HUES6 (cell line): ENCODE measurements at regions not wholly inside any gene's neighbourhood (a gene's known extent, or its start where the extent isn't known, plus 50 kb on each side); places are given as distances from the start of the nearest gene placed in this dataset.
"Not testable (repeated sequence)": the region's sequence is repeated elsewhere in the genome, so short reads cannot be mapped to it uniquely, and the experiment has no call there.

ENCODE experiments used
- H3K27ac ChIP-seq: 2 replicates; pipeline ENCODE4 v1.7.0; 2013; ENCODE audit warnings: low read depth, mild to moderate bottlenecking, low read length, inconsistent platforms
- H3K27me3 ChIP-seq: 2 replicates; pipeline ENCODE4 v1.6.1; 2013; ENCODE audit warnings: low read length; ENCODE audit not compliant: control insufficient read depth, insufficient read depth
- H3K36me3 ChIP-seq: 2 replicates; pipeline ENCODE4 v1.6.1; 2013; ENCODE audit warnings: low read length; ENCODE audit not compliant: control insufficient read depth, insufficient read depth
- H3K4me1 ChIP-seq: 2 replicates; pipeline ENCODE4 v1.6.1; 2013; ENCODE audit warnings: low read length; ENCODE audit not compliant: control insufficient read depth, insufficient read depth
- H3K4me3 ChIP-seq: 2 replicates; pipeline ENCODE4 v1.5.1; 2013; ENCODE audit warnings: low read depth, low read length
- H3K9ac ChIP-seq: one replicate; pipeline ENCODE4 v1.6.1; 2013; ENCODE audit warnings: mild to moderate bottlenecking, low read length
- H3K9me3 ChIP-seq: 2 replicates; pipeline ENCODE4 v1.6.1; 2013; ENCODE audit warnings: low read depth, low read length; ENCODE audit not compliant: control insufficient read depth, insufficient read depth

DNA sequence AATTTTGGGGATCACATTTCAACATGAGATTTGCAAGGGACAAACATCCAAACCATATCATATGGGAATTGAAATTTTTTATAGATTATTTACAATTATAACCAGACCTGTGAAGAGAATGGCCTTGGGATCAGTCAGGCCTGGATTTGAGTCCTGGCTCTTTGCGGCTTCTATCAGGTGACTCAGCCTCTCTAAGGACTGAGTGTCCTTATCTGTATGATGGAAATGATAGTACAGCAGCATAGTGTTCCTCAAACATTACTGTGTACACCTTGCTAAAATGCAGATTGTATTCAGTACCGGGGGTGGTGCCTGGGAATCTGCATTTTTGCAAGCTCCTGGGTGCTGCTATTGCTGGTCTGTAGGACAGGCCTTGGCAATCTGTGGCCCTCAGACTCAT, 206.7 kb upstream of the PROK2 start:
- Histone ChIP-seq H3K4me3 (no peak overlapping the region), H3K27ac (no peak overlapping the region), H3K4me1 (no peaks in the 10 kb centered on the region), H3K9me3 (peaks cover 6% of the 10 kb centered on the region), H3K9ac (no peak overlapping the region), H3K36me3 (no peaks in the 10 kb centered on the region), H3K27me3 (no peaks in the 10 kb centered on the region)

GRCh38 chr3:71991046-71991445, 206.1 kb upstream of the PROK2 start:
- no peak overlapping the region for H3K9ac ChIP-seq
- H3K36me3 ChIP-seq: no peaks in the 10 kb centered on the region
- peaks cover 6% of the 10 kb centered on the region for H3K9me3 ChIP-seq
- no peak overlapping the region for H3K27ac ChIP-seq
- H3K27me3 ChIP-seq: no peaks in the 10 kb centered on the region
- no peaks in the 10 kb centered on the region for H3K4me1 ChIP-seq
- no peak overlapping the region for H3K4me3 ChIP-seq

DNA sequence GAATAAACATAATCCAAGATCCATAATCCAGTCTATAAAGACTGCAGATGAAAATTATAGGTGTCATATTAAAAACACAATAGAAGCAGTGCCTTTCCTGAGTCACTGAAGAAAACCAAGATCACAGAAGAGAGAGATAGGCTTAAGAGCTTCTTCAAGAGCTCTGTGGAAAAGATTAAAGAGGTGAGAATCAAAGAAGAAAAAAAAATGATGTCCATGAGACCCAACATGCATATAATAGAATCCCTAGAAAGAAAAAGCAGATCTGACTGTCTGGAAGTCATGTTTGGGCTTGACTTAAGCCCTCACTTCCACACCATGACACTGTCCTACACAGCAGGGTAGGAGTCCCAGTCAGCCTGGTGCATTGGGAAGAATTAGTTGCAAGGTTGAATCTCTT, 205.6 kb upstream of the PROK2 start:
- H3K9me3 ChIP-seq: peaks cover 6% of the 10 kb centered on the region
- H3K4me3 ChIP-seq: no peak overlapping the region
- no peak overlapping the region for H3K9ac ChIP-seq
- no peaks in the 10 kb centered on the region for H3K36me3 ChIP-seq
- H3K27ac ChIP-seq: no peak overlapping the region
- no peaks in the 10 kb centered on the region for H3K27me3 ChIP-seq
- H3K4me1 ChIP-seq: no peaks in the 10 kb centered on the region

DNA sequence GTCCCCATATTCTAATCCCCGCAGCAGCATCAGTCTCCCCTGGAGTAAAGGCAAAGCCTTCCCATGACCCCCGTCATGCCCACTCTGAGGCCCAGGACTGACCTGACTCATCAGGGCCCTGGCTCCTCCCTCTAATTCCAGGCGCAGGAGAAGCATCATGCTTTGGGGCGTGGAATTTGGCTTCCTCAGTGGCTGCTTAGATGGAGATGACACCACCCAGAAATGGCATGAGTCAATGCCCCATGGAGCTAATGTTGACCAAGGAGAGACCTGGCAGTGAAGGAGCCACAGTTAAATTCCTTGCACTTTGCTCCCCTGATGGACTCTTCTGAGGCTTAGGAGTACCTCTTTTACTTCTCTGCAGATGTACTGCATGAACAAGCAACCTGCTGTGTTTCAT, 204.2 kb upstream of the PROK2 start:
- H3K27ac ChIP-seq: no peak overlapping the region
- no peak overlapping the region for H3K9ac ChIP-seq
- no peak overlapping the region for H3K4me3 ChIP-seq
- no peaks in the 10 kb centered on the region; the same call in 1 of the 2 replicates for H3K27me3 ChIP-seq
- no peaks in the 10 kb centered on the region for H3K36me3 ChIP-seq
- H3K4me1 ChIP-seq: no peaks in the 10 kb centered on the region
- H3K9me3 ChIP-seq: peaks cover 6% of the 10 kb centered on the region

- Histone ChIP-seq H3K27me3 (no peaks in the 10 kb centered on the region; the same call in 1 of the 2 replicates), H3K27ac (no peak overlapping the region), H3K4me1 (no peaks in the 10 kb centered on the region), H3K9ac (no peak overlapping the region), H3K4me3 (no peak overlapping the region), H3K36me3 (no peaks in the 10 kb centered on the region), H3K9me3 (peaks cover 6% of the 10 kb centered on the region)
Observed at GRCh38 chr3:71987828-71988227, 202.9 kb upstream of the PROK2 start.

- Histone ChIP-seq H3K36me3 (no peaks in the 10 kb centered on the region), H3K4me3 (no peak overlapping the region), H3K4me1 (no peaks in the 10 kb centered on the region), H3K27me3 (no peaks in the 10 kb centered on the region; the same call in 1 of the 2 replicates), H3K9ac (no peak overlapping the region), H3K9me3 (peaks cover 6% of the 10 kb centered on the region), H3K27ac (no peak overlapping the region)
Observed at GRCh38 chr3:71987089-71987735, 202.3 kb upstream of the PROK2 start.

DNA sequence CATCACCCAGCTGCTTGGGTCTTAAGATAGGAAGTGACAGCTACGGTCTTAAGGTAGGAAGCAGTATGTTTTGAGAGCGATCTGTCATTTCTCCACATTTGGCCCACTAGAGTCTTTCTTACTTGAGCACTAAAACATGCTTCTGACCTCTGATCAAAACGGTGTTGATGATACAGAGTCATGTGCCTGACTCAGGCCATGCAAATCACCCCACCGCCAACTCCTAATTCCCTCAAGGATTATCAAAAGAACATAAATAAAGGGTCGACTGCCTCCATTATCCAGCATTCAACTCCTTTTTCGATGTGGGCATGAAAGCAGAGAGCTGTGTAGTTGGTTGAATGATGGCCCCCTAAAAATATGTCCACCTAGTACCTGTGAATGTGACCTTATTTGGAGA, 201.7 kb upstream of the PROK2 start:
- peaks cover 6% of the 10 kb centered on the region for H3K9me3 ChIP-seq
- no peaks in the 10 kb centered on the region for H3K4me1 ChIP-seq
- H3K27me3 ChIP-seq: no peaks in the 10 kb centered on the region; the same call in 1 of the 2 replicates
- no peak overlapping the region for H3K9ac ChIP-seq
- H3K36me3 ChIP-seq: no peaks in the 10 kb centered on the region
- no peak overlapping the region for H3K27ac ChIP-seq
- no peak overlapping the region for H3K4me3 ChIP-seq

- Histone ChIP-seq H3K9ac (no peak overlapping the region), H3K27me3 (no peaks in the 10 kb centered on the region; the same call in 1 of the 2 replicates), H3K27ac (no peak overlapping the region), H3K4me3 (no peak overlapping the region), H3K36me3 (no peaks in the 10 kb centered on the region), H3K9me3 (no peaks in the 10 kb centered on the region), H3K4me1 (no peaks in the 10 kb centered on the region)
Observed at GRCh38 chr3:71984843-71985613, 200.1 kb upstream of the PROK2 start.

DNA sequence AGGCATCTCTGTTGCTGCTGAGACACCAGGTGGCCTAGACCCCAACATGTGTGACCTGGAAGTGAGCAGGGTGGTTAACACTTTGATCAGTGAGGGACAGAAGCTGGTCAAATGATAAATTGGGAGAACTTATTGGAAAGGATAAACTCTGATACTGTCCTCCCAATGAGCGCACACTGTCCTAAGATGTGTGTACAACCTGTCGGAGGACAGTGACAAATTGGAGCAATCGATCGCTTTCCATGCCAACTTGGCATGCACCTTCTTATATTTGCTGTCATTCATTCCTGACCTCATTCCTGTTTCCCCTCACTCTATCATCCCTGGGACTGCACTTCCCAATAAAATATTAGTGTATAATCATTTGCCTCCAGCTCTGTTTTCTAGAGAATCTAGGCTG, 198.7 kb upstream of the PROK2 start:
- no peaks in the 10 kb centered on the region for H3K9me3 ChIP-seq
- H3K27ac ChIP-seq: no peak overlapping the region
- no peaks in the 10 kb centered on the region for H3K36me3 ChIP-seq
- H3K4me3 ChIP-seq: no peak overlapping the region
- no peaks in the 10 kb centered on the region; the same call in 1 of the 2 replicates for H3K27me3 ChIP-seq
- no peak overlapping the region for H3K9ac ChIP-seq
- peaks cover 6% of the 10 kb centered on the region; the same call in 1 of the 2 replicates for H3K4me1 ChIP-seq

DNA sequence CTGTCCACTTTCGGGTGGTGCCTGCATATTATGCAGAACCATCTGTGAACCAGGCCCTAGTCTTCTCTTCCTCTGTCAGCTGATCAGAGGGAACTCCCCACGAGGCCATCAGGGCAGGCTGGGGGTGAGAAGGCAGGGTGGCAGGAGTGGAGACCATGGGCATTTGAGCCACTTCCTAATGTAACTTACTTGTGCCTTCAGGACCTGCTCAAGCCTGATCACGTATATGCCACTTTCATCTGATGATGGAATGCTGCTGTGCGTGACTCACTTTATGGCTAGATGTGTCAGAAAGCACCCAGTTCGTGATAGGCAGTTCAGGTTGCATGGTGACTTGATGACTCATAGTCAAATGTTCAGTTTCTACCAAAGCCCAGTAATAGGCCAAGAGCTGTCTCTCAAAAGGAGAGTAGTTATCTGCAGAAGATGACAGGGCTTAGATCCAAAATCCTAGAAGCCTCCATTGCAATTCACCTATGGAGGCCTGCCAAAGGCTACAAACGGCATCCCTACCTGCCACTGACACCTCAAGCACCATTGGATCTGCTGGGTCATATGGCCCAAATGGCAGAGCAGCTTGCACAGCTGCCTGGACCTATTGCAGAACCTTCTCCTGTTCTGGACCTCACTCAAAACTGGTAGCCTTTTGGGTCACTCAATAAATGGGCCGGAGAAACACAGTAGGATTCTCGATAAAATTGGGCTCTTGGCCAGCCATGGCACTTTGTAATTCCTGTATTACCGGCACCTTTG, 197.7 kb upstream of the PROK2 start:
- H3K36me3 ChIP-seq, H3K9me3 ChIP-seq, H3K27ac ChIP-seq, H3K9ac ChIP-seq, H3K4me3 ChIP-seq, H3K27me3 ChIP-seq: not testable (repeated sequence)
- H3K4me1 ChIP-seq: peaks cover 16% of the 10 kb centered on the region; the same call in 1 of the 2 replicates

DNA sequence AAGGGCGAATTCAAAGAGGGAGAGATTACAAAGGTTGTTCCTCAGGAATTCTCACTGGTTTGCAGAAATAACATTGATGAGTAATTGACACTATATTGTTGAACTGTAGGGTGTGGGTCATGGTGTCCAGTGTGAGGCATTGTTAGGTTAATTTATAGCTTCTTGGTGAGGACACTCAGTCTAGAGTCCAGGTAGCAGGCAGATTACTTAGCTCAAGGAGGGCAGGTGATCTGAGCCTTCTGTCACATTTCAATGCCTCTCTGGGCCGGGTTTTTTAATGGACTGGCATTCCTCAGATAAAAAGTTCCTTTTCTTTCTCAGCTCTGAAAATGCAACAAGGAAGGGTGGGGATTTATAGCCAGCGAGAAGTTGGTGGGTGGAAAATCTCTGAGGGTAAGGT, 194.2 kb upstream of the PROK2 start:
- Histone ChIP-seq H3K27me3 (no peaks in the 10 kb centered on the region; the same call in 1 of the 2 replicates), H3K36me3 (no peaks in the 10 kb centered on the region), H3K9me3 (peaks cover 7% of the 10 kb centered on the region), H3K4me1 (peaks cover 18% of the 10 kb centered on the region; the same call in 1 of the 2 replicates), H3K27ac (no peak overlapping the region), H3K4me3 (no peak overlapping the region), H3K9ac (no peak overlapping the region)
